ENCODE measurements at regions not wholly inside any gene's neighbourhood (a gene's known extent, or its start where the extent isn't known, plus 50 kb on each side); places are given as distances from the start of the nearest gene placed in this dataset.

DNA sequence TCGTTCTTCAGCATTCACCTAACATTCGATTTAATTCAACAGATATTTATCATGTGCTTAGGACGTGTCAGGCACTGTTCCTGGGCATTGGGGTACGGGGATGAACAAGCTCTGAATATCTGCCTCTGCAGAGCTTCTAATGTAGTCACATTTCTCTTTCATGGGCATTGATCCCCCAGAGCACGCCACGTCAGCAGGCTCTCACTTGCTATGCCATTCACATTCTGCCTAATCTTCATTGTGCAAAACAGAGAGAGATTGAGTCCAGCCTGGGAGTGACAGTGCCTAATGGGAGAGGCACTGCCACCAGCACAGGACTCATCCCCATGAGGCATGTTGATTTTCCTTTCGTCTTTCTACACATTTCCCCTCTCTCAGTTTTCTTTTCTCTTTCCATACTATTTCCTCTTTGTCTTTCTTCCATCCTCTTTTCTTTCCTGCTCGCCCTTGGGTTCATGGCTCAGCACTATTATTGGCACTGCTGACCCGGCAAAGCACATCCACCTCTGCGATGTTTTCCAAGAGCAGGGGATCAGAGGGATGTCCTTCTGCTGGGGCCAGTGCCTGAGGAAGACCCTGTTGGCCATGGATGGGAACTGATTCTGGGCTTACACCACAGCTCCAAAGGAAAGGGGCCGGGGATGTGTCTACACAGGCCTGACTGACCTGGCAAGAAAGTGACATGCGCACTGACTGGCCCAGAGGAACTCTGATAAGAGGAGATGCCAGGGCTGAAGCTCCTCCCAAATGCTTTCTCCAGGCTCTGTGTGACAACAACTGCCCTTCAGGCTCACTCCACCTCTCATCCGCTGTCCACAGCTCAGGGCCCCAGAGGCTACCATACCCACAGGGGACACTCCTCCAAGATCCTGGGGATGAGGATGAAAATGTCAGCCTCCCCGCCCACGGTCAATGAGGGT is 195.9 kb downstream of the TOMM20 start:
- TF ChIP-seq CTCF (tag by site-specific recombination; IDR thresholded peaks at IDR 0.05) (no peak), WT1 (tag by site-specific recombination; IDR thresholded peaks at IDR 0.05) (no peak), ZNF174 (tag by site-specific recombination; IDR thresholded peaks at IDR 0.05) (no peak), ZNF768 (tag by site-specific recombination; IDR thresholded peaks at IDR 0.05) (no peak), ZBTB21 (tag by site-specific recombination; IDR thresholded peaks at IDR 0.05) (no peak)
- TF ChIP-seq, protein P1, sequence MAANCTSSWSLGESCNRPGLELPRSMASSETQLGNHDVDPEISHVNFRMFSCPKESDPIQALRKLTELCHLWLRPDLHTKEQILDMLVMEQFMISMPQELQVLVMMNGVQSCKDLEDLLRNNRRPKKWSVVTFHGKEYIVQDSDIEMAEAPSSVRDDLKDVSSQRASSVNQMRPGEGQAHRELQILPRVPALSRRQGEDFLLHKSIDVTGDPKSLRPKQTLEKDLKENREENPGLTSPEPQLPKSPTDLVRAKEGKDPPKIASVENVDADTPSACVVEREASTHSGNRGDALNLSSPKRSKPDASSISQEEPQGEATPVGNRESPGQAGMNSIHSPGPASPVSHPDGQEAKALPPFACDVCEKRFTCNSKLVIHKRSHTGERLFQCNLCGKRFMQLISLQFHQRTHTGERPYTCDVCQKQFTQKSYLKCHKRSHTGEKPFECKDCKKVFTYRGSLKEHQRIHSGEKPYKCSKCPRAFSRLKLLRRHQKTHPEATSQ (tag by site-specific recombination; IDR thresholded peaks at IDR 0.05) = no peak
- TF ChIP-seq, protein P2, sequence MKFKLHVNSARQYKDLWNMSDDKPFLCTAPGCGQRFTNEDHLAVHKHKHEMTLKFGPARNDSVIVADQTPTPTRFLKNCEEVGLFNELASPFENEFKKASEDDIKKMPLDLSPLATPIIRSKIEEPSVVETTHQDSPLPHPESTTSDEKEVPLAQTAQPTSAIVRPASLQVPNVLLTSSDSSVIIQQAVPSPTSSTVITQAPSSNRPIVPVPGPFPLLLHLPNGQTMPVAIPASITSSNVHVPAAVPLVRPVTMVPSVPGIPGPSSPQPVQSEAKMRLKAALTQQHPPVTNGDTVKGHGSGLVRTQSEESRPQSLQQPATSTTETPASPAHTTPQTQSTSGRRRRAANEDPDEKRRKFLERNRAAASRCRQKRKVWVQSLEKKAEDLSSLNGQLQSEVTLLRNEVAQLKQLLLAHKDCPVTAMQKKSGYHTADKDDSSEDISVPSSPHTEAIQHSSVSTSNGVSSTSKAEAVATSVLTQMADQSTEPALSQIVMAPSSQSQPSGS (tag by site-specific recombination; IDR thresholded peaks at IDR 0.05; ENCODE audit: low read depth) = no peak
- TF ChIP-seq, protein P3, sequence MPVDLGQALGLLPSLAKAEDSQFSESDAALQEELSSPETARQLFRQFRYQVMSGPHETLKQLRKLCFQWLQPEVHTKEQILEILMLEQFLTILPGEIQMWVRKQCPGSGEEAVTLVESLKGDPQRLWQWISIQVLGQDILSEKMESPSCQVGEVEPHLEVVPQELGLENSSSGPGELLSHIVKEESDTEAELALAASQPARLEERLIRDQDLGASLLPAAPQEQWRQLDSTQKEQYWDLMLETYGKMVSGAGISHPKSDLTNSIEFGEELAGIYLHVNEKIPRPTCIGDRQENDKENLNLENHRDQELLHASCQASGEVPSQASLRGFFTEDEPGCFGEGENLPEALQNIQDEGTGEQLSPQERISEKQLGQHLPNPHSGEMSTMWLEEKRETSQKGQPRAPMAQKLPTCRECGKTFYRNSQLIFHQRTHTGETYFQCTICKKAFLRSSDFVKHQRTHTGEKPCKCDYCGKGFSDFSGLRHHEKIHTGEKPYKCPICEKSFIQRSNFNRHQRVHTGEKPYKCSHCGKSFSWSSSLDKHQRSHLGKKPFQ (tag by site-specific recombination; IDR thresholded peaks at IDR 0.05) = no peak

All from HEK293 (cell line).